Spleen (tissue), 7 donors: ENCODE measurements at regions not wholly inside any gene's neighbourhood (a gene's known extent, or its start where the extent isn't known, plus 50 kb on each side); places are given as distances from the start of the nearest gene placed in this dataset.

Source experiments
- POLR2A ChIP-seq, 3 donors: fragments of 450-650 bp; IDR thresholded peaks; one replicate each; pipeline ENCODE4 v1.5.1; 2017; ENCODE audit warnings: antibody characterized with exemption in 3 of 3, mild to moderate bottlenecking in 1 of 3
- TF ChIP-seq, protein P1 (sequence below), 11 experiments: fragments of 200-600 bp in 7 of 11; fragments of 450-650 bp in 4 of 11; sonication (generic) in 4 of 11; IDR thresholded peaks in 8 of 11; conservative IDR thresholded peaks in 3 of 11; 1 replicate in 7 of 11; 2 replicates in 4 of 11; pipeline versions ENCODE4 v1.4.0 to v1.8.0; 2016 to 2021; ENCODE audit warnings: antibody characterized with exemption in 11 of 11, inconsistent platforms in 4 of 11, mild to moderate bottlenecking in 1 of 11
- donor health status: DM: no; HTN: no; CAD: no; lungs with moderate emphysema.
- donor health status: DM: no; HTN: no; CAD: no.
- donor health status: DM: no; HTN: no; CAD: no.

DNA sequence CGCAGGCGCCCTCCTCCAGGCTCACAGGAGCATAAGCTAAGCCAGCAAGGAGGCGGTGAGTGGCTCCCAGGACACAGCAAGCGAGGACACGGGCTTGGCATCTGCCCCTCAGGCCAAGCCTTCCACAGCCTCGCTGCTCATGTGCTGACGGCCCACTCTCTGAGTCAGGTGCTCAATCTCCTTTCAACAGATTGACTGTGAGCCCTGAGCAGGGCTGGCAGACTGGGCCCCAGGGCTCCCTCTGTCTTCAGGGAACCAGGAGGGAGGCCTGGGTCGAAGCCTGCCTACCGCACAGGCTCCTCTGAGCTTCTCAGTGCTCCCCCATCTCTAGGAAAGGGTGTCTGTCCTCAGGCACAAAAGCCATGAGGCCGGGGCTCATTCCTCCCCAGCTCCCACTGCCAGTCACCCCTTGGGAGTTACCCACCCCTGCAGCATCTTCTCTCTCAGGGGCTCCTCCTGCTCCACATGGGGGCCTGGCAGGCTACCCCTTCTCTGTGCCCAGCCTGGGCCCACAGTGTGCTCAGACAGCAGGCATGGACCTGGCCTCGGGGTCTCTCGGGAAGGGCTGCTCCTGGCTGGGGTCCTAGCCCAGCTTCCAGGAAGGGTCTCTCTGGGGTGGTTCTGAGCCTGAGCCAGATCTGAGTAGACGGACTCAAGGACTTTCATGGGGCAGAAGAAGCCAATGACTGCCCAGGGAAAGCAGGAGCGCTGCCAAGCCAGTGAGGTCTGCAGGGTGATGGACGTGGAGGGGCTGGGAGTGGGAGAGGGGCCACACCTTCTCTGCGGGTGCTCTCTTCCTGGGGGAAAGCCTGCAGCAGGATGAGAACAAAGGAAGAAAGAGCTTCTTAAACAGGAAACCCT lies 138.0 kb upstream of the GPC1 start:
- TF ChIP-seq, protein P1, sequence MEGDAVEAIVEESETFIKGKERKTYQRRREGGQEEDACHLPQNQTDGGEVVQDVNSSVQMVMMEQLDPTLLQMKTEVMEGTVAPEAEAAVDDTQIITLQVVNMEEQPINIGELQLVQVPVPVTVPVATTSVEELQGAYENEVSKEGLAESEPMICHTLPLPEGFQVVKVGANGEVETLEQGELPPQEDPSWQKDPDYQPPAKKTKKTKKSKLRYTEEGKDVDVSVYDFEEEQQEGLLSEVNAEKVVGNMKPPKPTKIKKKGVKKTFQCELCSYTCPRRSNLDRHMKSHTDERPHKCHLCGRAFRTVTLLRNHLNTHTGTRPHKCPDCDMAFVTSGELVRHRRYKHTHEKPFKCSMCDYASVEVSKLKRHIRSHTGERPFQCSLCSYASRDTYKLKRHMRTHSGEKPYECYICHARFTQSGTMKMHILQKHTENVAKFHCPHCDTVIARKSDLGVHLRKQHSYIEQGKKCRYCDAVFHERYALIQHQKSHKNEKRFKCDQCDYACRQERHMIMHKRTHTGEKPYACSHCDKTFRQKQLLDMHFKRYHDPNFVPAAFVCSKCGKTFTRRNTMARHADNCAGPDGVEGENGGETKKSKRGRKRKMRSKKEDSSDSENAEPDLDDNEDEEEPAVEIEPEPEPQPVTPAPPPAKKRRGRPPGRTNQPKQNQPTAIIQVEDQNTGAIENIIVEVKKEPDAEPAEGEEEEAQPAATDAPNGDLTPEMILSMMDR (IDR thresholded peaks at IDR 0.05 in 8 of 11, conservative IDR thresholded peaks at IDR 0.05 in 3 of 11): no peak
- no peak for TF ChIP-seq POLR2A (IDR thresholded peaks at IDR 0.05)
